HCT116 (cell line): ENCODE measurements at regions not wholly inside any gene's neighbourhood (a gene's known extent, or its start where the extent isn't known, plus 50 kb on each side); places are given as distances from the start of the nearest gene placed in this dataset.

Experiments
- ATAC-seq: fragments of 200-7000 bp; cut with Tn5 transposase; 2 replicates; pipeline ENCODE4 v1.9.1; 2020; ENCODE audit warnings: mild to moderate bottlenecking, moderate library complexity
- BruUV-seq: library from RNA; stranded (reverse); fragments of 400-500 nt; replicated peaks from 2 replicates; lab custom pipeline; 2021; lab: Mats Ljungman, UMichigan
- CTCF ChIA-PET: fragments of 300-600 bp; sonication (Branson Sonifier 250); formaldehyde crosslinking; loops from one replicate; lab custom pipeline; 2021; ENCODE audit warnings: antibody characterized with exemption; lab: Charles Lee
- POLR2A ChIA-PET: fragments of 300-600, 350-600 bp; sonication (Branson Sonifier 250); formaldehyde crosslinking; loops from one replicate; lab custom pipeline; 2021; ENCODE audit warnings: antibody characterized with exemption; lab: Charles Lee
- RAD21 ChIA-PET, 2 experiments: fragments of 300-600 bp; sonication (Branson Sonifier 250); formaldehyde crosslinking; loops; one replicate each; lab custom pipeline; 2023; ENCODE audit warnings: low total read pairs in 2 of 2; ENCODE audit not compliant: uncharacterized antibody in 2 of 2, unreplicated experiment in 2 of 2, low non-redundant PET in 1 of 2; lab: Charles Lee
- DNase-seq: peaks from one replicate; pipeline ENCODE4 v3.0.0-alpha.2; 2010; ENCODE audit warnings: low read depth, low spot score
- H2AFZ ChIP-seq: fragments of 200-600 bp; shearing (Covaris generic), sonication (generic); 2 replicates; pipeline ENCODE4 v1.6.1; 2017; ENCODE audit warnings: low read depth, mixed run types, mixed read lengths, antibody characterized with exemption, low read length; ENCODE audit not compliant: poor library complexity, severe bottlenecking
- H3K27ac ChIP-seq: 2 replicates; pipeline ENCODE4 v1.5.1; 2012; ENCODE audit warnings: low read depth, low read length
- H3K27me3 ChIP-seq: fragments of 200-600 bp; sonication (generic); 2 replicates; pipeline ENCODE4 v1.6.1; 2016; ENCODE audit warnings: mixed run types, low read length, mixed read lengths; ENCODE audit not compliant: insufficient read depth
- H3K36me3 ChIP-seq, 2 experiments: fragments of 200-500 bp in 1 of 2; fragments of 200-600 bp in 1 of 2; sonication (Bioruptor generic) in 1 of 2; sonication (generic) in 1 of 2; 2 replicates each; pipeline versions ENCODE4 v1.5.1 to v1.6.1; 2014 to 2016; ENCODE audit warnings: low read length in 2 of 2, inconsistent platforms in 1 of 2, mixed read lengths in 1 of 2, mixed run types in 1 of 2; ENCODE audit not compliant: insufficient read depth in 2 of 2, control insufficient read depth in 1 of 2
- H3K4me1 ChIP-seq, 2 experiments: fragments of 200-600 bp in 1 of 2; sonication (generic) in 1 of 2; 2 replicates each; pipeline versions ENCODE4 v1.5.1 to v1.6.1; 2012 to 2017; ENCODE audit warnings: low read length in 2 of 2, inconsistent platforms in 1 of 2, mild to moderate bottlenecking in 1 of 2, mixed read lengths in 1 of 2, mixed run types in 1 of 2, moderate library complexity in 1 of 2; ENCODE audit not compliant: insufficient read depth in 2 of 2, control insufficient read depth in 1 of 2
- H3K4me2 ChIP-seq: fragments of 200-600 bp; sonication (generic); 2 replicates; pipeline ENCODE4 v1.6.1; 2017; ENCODE audit warnings: mixed run types, low read length, mixed read lengths
- H3K4me3 ChIP-seq, 2 experiments: fragments of 200-600 bp in 1 of 2; sonication (generic) in 1 of 2; replicated peaks in 1 of 2; 2 replicates each; pipeline ENCODE4 v1.5.1; 2011 to 2016; ENCODE audit warnings: low read length in 2 of 2, control low read depth in 1 of 2, low read depth in 1 of 2, mild to moderate bottlenecking in 1 of 2, mixed read lengths in 1 of 2, mixed run types in 1 of 2
- H3K79me2 ChIP-seq: fragments of 200-600 bp; sonication (generic); 2 replicates; pipeline ENCODE4 v1.6.1; 2017; ENCODE audit warnings: mild to moderate bottlenecking, mixed run types, low read length, moderate library complexity, mixed read lengths; ENCODE audit not compliant: insufficient read depth
- H3K9ac ChIP-seq: fragments of 200-600 bp; sonication (generic); 2 replicates; pipeline ENCODE4 v1.6.1; 2016; ENCODE audit warnings: low read length, mixed read lengths
- H3K9me2 ChIP-seq: fragments of 200-600 bp; sonication (generic), shearing (Covaris generic); 2 replicates; pipeline ENCODE4 v1.6.1; 2017; ENCODE audit warnings: mixed run types, mild to moderate bottlenecking, moderate library complexity; ENCODE audit not compliant: insufficient read depth
- H3K9me3 ChIP-seq, 2 experiments: fragments of 200-500 bp in 1 of 2; fragments of 200-600 bp in 1 of 2; sonication (Bioruptor generic) in 1 of 2; sonication (generic) in 1 of 2; 2 replicates each; pipeline ENCODE4 v1.6.1; 2014 to 2017; ENCODE audit warnings: low read length in 2 of 2, mixed read lengths in 2 of 2, inconsistent platforms in 1 of 2, low read depth in 1 of 2, mild to moderate bottlenecking in 1 of 2, mixed run types in 1 of 2, moderate library complexity in 1 of 2; ENCODE audit not compliant: control insufficient read depth in 1 of 2, insufficient read depth in 1 of 2
- H4K20me1 ChIP-seq: fragments of 200-600 bp; sonication (generic), shearing (Covaris generic); 2 replicates; pipeline ENCODE4 v1.6.1; 2017; ENCODE audit warnings: mixed run types, mild to moderate bottlenecking, moderate library complexity; ENCODE audit not compliant: insufficient read depth
- ATF3 ChIP-seq: IDR thresholded peaks from 2 replicates; pipeline ENCODE4 v1.6.1; 2012
- CBX3 ChIP-seq: IDR thresholded peaks from 2 replicates; pipeline ENCODE4 v1.6.1; 2012; ENCODE audit warnings: low read depth
- CTCF ChIP-seq, 3 experiments: fragments of 200-600 bp in 1 of 3; sonication (generic) in 1 of 3; IDR thresholded peaks in 2 of 3; conservative IDR thresholded peaks in 1 of 3; 2 replicates each; pipeline ENCODE4 v1.5.1; 2012 to 2017; ENCODE audit warnings: low read depth in 2 of 3, low read length in 2 of 3, antibody characterized with exemption in 1 of 3, borderline replicate concordance in 1 of 3, control low read depth in 1 of 3, mild to moderate bottlenecking in 1 of 3, mixed read lengths in 1 of 3, mixed run types in 1 of 3, moderate library complexity in 1 of 3; ENCODE audit not compliant: insufficient read depth in 1 of 3
- EZH2 ChIP-seq: fragments of 200-600 bp; sonication (generic); IDR thresholded peaks from 2 replicates; pipeline ENCODE4 v1.6.1; 2017; ENCODE audit warnings: antibody characterized with exemption, mixed run types
- EZH2phosphoT487 ChIP-seq: fragments of 200-600 bp; IDR thresholded peaks from 2 replicates; pipeline ENCODE4 v1.6.1; 2018; ENCODE audit warnings: antibody characterized with exemption, borderline replicate concordance
- JUND ChIP-seq: IDR thresholded peaks from 2 replicates; pipeline ENCODE4 v1.6.1; 2012
- MAX ChIP-seq: IDR thresholded peaks from 2 replicates; pipeline ENCODE4 v1.6.1; 2012
- POLR2A ChIP-seq: IDR thresholded peaks from 2 replicates; pipeline ENCODE4 v1.7.0; 2011; ENCODE audit warnings: borderline replicate concordance; ENCODE audit not compliant: insufficient read depth, insufficient read length; ENCODE audit errors: extremely low read depth
- RAD21 ChIP-seq: IDR thresholded peaks from 2 replicates; pipeline ENCODE4 v1.6.1; 2012; ENCODE audit warnings: low read depth, mild to moderate bottlenecking
- SP1 ChIP-seq: IDR thresholded peaks from 2 replicates; pipeline ENCODE4 v1.6.1; 2012; ENCODE audit warnings: low read depth
- SRF ChIP-seq: IDR thresholded peaks from 2 replicates; pipeline ENCODE4 v1.6.1; 2012; ENCODE audit warnings: low read depth
- TCF7L2 ChIP-seq: IDR thresholded peaks from 2 replicates; pipeline ENCODE4 v1.7.0; 2011; ENCODE audit warnings: borderline replicate concordance, inconsistent platforms; ENCODE audit not compliant: insufficient read depth, insufficient read length; ENCODE audit errors: extremely low read depth
- YY1 ChIP-seq: IDR thresholded peaks from 2 replicates; pipeline ENCODE4 v1.6.1; 2011; ENCODE audit warnings: low read length, low read depth, moderate library complexity, mild to moderate bottlenecking; ENCODE audit not compliant: insufficient replicate concordance; ENCODE audit errors: extremely low read depth
- ZBTB33 ChIP-seq: IDR thresholded peaks from 2 replicates; pipeline ENCODE4 v1.6.1; 2011; ENCODE audit warnings: mild to moderate bottlenecking, low read length, moderate library complexity; ENCODE audit not compliant: insufficient replicate concordance; ENCODE audit errors: extremely low read depth
- ZFX ChIP-seq: fragments of 450-650 bp; IDR thresholded peaks from 2 replicates; pipeline ENCODE4 v1.6.1; 2017
- ZNF274 ChIP-seq: fragments of 200-500 bp; sonication (Bioruptor generic); IDR thresholded peaks from 2 replicates; pipeline ENCODE4 v1.6.1; 2014; ENCODE audit warnings: mild to moderate bottlenecking, low read depth, low read length, inconsistent platforms
- intact Hi-C: fragments of 100-400 bp; cut with micrococcal nuclease; formaldehyde crosslinking; loops from 2 replicates; pipeline ENCODE4 v1.10.0; 2022

GRCh38 chr5:110918683-110919082 lies 152.8 kb upstream of the TSLP start:
- Histone ChIP-seq H3K36me3 (no peaks in the 10 kb centered on the region), H2AFZ (no peak overlapping the region), H3K4me1 (no peaks in the 10 kb centered on the region), H3K79me2 (no peaks in the 10 kb centered on the region), H3K27me3 (no peaks in the 10 kb centered on the region), H3K4me2 (no peak overlapping the region)
- ChIA-PET POLR2A (no interaction called here), RAD21 (no interaction called here), CTCF (no interaction called here)
- intact Hi-C loops = no loop called here
- TF ChIP-seq POLR2A = no peak
- TF ChIP-seq ZFX = no peak
- TF ChIP-seq CBX3 = no peak
- no peak for TF ChIP-seq ATF3
- TF ChIP-seq MAX = no peak
- TF ChIP-seq TCF7L2 = no peak
- no peak for TF ChIP-seq ZBTB33
- no peak for TF ChIP-seq JUND
- TF ChIP-seq EZH2 = no peak
- no peak for TF ChIP-seq SRF
- no peak for TF ChIP-seq RAD21
- TF ChIP-seq SP1 = no peak
- TF ChIP-seq CTCF (IDR thresholded peaks at IDR 0.05 in 2 of 3, conservative IDR thresholded peaks at IDR 0.05 in 1 of 3; ENCODE audit: borderline replicate concordance in 1 of 3, insufficient read depth in 1 of 3, low read depth in 2 of 3, low read length in 2 of 3) = no peak
- no peak for TF ChIP-seq EZH2phosphoT487
- no peak for TF ChIP-seq ZNF274
- TF ChIP-seq YY1 = no peak
- TF ChIP-seq, all 23 proteins: peak for 0
- DNase-seq = no peak
- Histone ChIP-seq H3K9ac (no peak overlapping the region), H4K20me1 (no peaks in the 10 kb centered on the region), H3K27ac (no peak overlapping the region), H3K9me2 (no peaks in the 10 kb centered on the region), H3K9me3 (no peaks in the 10 kb centered on the region), H3K4me3 (no peak overlapping the region)
- no peak for ATAC-seq
- BruUV-seq = no TSS peak
